ENCODE measurements at regions not wholly inside any gene's neighbourhood (a gene's known extent, or its start where the extent isn't known, plus 50 kb on each side); places are given as distances from the start of the nearest gene placed in this dataset.

DNA sequence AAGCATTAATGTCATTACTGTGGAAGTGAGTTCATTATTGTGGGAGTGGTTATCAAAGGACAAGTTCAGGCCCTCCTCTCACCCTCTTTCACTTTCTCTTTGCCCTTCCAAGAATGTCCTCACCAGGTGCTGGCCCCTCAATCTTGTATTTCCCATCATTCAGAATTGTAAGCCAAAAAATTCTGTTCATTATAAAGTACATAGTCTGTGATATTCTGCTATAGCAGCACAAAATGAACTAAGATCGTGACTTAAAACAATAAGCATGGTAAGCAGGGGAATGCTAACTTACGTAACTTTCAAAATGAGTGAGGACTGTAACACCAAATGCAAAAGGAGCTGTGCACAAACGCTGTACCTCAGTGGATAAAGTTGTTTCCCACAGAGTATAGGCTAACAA is 515.7 kb upstream of the BTBD3 start:
- H3K4me1 ChIP-seq (ENCODE audit: control insufficient read depth in 1 of 2, insufficient read depth in 2 of 2, low read length in 2 of 2): no peaks in the 10 kb centered on the region
- H3K27me3 ChIP-seq (ENCODE audit: insufficient read depth, low read length): no peaks in the 10 kb centered on the region
- intact Hi-C loops (cut with micrococcal nuclease): no loop called here
- no peak overlapping the region for H3K4me3 ChIP-seq (replicated peaks in 1 of 2; ENCODE audit: low read depth in 1 of 2, low read length in 2 of 2)
- DNase-seq (ENCODE audit: low read depth, low spot score): no peak
- H2AFZ ChIP-seq (ENCODE audit: low read depth, low read length, poor library complexity, severe bottlenecking): no peak overlapping the region
- no peak overlapping the region for H3K4me2 ChIP-seq (ENCODE audit: low read length)
- no peak overlapping the region for H3K27ac ChIP-seq (ENCODE audit: low read depth, low read length)
- no peaks in the 10 kb centered on the region for H3K9me3 ChIP-seq (ENCODE audit: control insufficient read depth in 1 of 2, insufficient read depth in 1 of 2, low read depth in 1 of 2, low read length in 2 of 2)
- TF ChIP-seq ELF1 (IDR thresholded peaks at IDR 0.05; ENCODE audit: borderline replicate concordance, low read depth): no peak
- TF ChIP-seq TCF7L2 (IDR thresholded peaks at IDR 0.05; ENCODE audit: borderline replicate concordance, extremely low read depth, insufficient read depth, insufficient read length): no peak
- TF ChIP-seq JUND (IDR thresholded peaks at IDR 0.05): no peak
- no peak for TF ChIP-seq RAD21 (IDR thresholded peaks at IDR 0.05; ENCODE audit: low read depth)
- TF ChIP-seq YY1 (IDR thresholded peaks at IDR 0.05; ENCODE audit: extremely low read depth, insufficient replicate concordance, low read depth, low read length): no peak
- TF ChIP-seq, protein P1, sequence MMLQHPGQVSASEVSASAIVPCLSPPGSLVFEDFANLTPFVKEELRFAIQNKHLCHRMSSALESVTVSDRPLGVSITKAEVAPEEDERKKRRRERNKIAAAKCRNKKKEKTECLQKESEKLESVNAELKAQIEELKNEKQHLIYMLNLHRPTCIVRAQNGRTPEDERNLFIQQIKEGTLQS (IDR thresholded peaks at IDR 0.05): no peak
- TF ChIP-seq SRF (IDR thresholded peaks at IDR 0.05; ENCODE audit: low read depth): no peak
- no peak for TF ChIP-seq ZNF274 (IDR thresholded peaks at IDR 0.05; ENCODE audit: low read depth, low read length)
- TF ChIP-seq ZFX (IDR thresholded peaks at IDR 0.05): no peak
- no peak for TF ChIP-seq SP1 (IDR thresholded peaks at IDR 0.05; ENCODE audit: low read depth)
- TF ChIP-seq, protein P2, sequence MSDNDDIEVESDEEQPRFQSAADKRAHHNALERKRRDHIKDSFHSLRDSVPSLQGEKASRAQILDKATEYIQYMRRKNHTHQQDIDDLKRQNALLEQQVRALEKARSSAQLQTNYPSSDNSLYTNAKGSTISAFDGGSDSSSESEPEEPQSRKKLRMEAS (IDR thresholded peaks at IDR 0.05): no peak
- TF ChIP-seq POLR2A (IDR thresholded peaks at IDR 0.05; ENCODE audit: borderline replicate concordance, extremely low read depth, insufficient read depth, insufficient read length): no peak
- no peak for TF ChIP-seq EZH2 (IDR thresholded peaks at IDR 0.05)
- no peak for TF ChIP-seq SIN3A (IDR thresholded peaks at IDR 0.05; ENCODE audit: low read depth)
- TF ChIP-seq, protein P3, sequence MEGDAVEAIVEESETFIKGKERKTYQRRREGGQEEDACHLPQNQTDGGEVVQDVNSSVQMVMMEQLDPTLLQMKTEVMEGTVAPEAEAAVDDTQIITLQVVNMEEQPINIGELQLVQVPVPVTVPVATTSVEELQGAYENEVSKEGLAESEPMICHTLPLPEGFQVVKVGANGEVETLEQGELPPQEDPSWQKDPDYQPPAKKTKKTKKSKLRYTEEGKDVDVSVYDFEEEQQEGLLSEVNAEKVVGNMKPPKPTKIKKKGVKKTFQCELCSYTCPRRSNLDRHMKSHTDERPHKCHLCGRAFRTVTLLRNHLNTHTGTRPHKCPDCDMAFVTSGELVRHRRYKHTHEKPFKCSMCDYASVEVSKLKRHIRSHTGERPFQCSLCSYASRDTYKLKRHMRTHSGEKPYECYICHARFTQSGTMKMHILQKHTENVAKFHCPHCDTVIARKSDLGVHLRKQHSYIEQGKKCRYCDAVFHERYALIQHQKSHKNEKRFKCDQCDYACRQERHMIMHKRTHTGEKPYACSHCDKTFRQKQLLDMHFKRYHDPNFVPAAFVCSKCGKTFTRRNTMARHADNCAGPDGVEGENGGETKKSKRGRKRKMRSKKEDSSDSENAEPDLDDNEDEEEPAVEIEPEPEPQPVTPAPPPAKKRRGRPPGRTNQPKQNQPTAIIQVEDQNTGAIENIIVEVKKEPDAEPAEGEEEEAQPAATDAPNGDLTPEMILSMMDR (IDR thresholded peaks at IDR 0.05 in 2 of 3, conservative IDR thresholded peaks at IDR 0.05 in 1 of 3; ENCODE audit: borderline replicate concordance in 1 of 3, insufficient read depth in 1 of 3, low read depth in 2 of 3, low read length in 2 of 3): no peak
- TF ChIP-seq EGR1 (IDR thresholded peaks at IDR 0.05; ENCODE audit: low read depth): no peak
- RAD21 ChIA-PET (ENCODE audit: low non-redundant PET in 1 of 2, low total read pairs in 2 of 2, uncharacterized antibody in 2 of 2, unreplicated experiment in 2 of 2): no interaction called here
- BruUV-seq (replicated peaks): no TSS peak
- ATAC-seq: no peak
- no peaks in the 10 kb centered on the region for H4K20me1 ChIP-seq (ENCODE audit: insufficient read depth)
- no peak overlapping the region for H3K9ac ChIP-seq (ENCODE audit: low read length)
- POLR2A ChIA-PET: no interaction called here
- H3K9me2 ChIP-seq (ENCODE audit: insufficient read depth): no peaks in the 10 kb centered on the region; the same call in 1 of the 2 replicates
- H3K79me2 ChIP-seq (ENCODE audit: insufficient read depth, low read length): no peaks in the 10 kb centered on the region
- no peaks in the 10 kb centered on the region for H3K36me3 ChIP-seq (ENCODE audit: control insufficient read depth in 1 of 2, insufficient read depth in 2 of 2, low read length in 2 of 2)
- CTCF ChIA-PET: no interaction called here
